RWPE2 (cell line): ENCODE measurements at regions not wholly inside any gene's neighbourhood (a gene's known extent, or its start where the extent isn't known, plus 50 kb on each side); places are given as distances from the start of the nearest gene placed in this dataset.

Source experiments
- ATAC-seq: fragments of 200-7000 bp; cut with Tn5 transposase; 3 replicates; pipeline ENCODE4 v1.9.1; 2021; ENCODE audit warnings: low read depth
- DNase-seq: peaks from one replicate; pipeline ENCODE4 v3.0.0-alpha.2; 2020; ENCODE audit warnings: low spot score
- H3K27ac ChIP-seq: fragments of 450-650 bp; 2 replicates; pipeline ENCODE4 v1.5.1; 2017; ENCODE audit warnings: mild to moderate bottlenecking; ENCODE audit not compliant: poor library complexity, severe bottlenecking
- H3K27me3 ChIP-seq: fragments of 250-450 bp; sonication (Bioruptor Pico); 2 replicates; pipeline ENCODE4 v1.5.1; 2021; ENCODE audit warnings: mild to moderate bottlenecking, moderate library complexity; ENCODE audit not compliant: insufficient read depth, poor library complexity, severe bottlenecking
- H3K36me3 ChIP-seq: fragments of 250-450 bp; sonication (Bioruptor Pico); 2 replicates; pipeline ENCODE4 v1.5.1; 2020; ENCODE audit warnings: low read depth, mild to moderate bottlenecking, moderate library complexity
- H3K4me1 ChIP-seq: fragments of 250-450 bp; sonication (Bioruptor Pico); 2 replicates; pipeline ENCODE4 v1.5.1; 2021; ENCODE audit warnings: mild to moderate bottlenecking, moderate library complexity; ENCODE audit not compliant: insufficient read depth, poor library complexity, severe bottlenecking
- H3K4me3 ChIP-seq: fragments of 250-450 bp; sonication (Bioruptor Pico); 2 replicates; pipeline ENCODE4 v1.5.1; 2021; ENCODE audit warnings: mild to moderate bottlenecking, moderate library complexity; ENCODE audit not compliant: severe bottlenecking
- H3K9me3 ChIP-seq: fragments of 250-450 bp; sonication (Bioruptor Pico); 2 replicates; pipeline ENCODE4 v1.5.1; 2021; ENCODE audit warnings: mild to moderate bottlenecking, moderate library complexity; ENCODE audit not compliant: severe bottlenecking
- TF ChIP-seq, protein P1 (sequence below): fragments of 450-650 bp; IDR thresholded peaks from one replicate; pipeline ENCODE4 v1.5.1; 2017; ENCODE audit warnings: mild to moderate bottlenecking, moderate library complexity; ENCODE audit not compliant: poor library complexity, severe bottlenecking

DNA sequence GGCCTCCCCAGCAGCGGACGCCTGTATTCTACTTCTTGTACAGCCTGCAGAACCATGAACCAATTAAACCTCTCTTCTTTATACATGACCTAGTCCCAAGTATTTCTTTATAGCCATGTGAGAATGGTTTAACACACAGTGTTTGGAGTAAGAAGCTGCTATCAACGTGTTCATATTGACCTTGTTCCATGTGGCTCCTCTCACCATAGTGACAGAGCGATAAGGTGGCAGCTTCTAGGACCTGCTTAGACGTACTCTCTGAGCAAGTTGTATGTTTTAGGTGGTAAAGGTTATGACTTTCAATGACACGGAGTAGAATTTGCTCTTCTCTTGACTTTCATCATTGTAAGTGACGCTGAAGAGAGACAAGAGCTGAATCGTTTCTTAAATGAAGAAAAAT is 157.7 kb upstream of the SLCO3A1 start:
- DNase-seq: no peak
- TF ChIP-seq, protein P1, sequence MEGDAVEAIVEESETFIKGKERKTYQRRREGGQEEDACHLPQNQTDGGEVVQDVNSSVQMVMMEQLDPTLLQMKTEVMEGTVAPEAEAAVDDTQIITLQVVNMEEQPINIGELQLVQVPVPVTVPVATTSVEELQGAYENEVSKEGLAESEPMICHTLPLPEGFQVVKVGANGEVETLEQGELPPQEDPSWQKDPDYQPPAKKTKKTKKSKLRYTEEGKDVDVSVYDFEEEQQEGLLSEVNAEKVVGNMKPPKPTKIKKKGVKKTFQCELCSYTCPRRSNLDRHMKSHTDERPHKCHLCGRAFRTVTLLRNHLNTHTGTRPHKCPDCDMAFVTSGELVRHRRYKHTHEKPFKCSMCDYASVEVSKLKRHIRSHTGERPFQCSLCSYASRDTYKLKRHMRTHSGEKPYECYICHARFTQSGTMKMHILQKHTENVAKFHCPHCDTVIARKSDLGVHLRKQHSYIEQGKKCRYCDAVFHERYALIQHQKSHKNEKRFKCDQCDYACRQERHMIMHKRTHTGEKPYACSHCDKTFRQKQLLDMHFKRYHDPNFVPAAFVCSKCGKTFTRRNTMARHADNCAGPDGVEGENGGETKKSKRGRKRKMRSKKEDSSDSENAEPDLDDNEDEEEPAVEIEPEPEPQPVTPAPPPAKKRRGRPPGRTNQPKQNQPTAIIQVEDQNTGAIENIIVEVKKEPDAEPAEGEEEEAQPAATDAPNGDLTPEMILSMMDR: no peak
- H3K9me3 ChIP-seq: no peaks in the 10 kb centered on the region
- ATAC-seq: no peak
- H3K4me1 ChIP-seq: no peaks in the 10 kb centered on the region
- no peaks in the 10 kb centered on the region for H3K36me3 ChIP-seq
- no peak overlapping the region for H3K4me3 ChIP-seq
- no peaks in the 10 kb centered on the region for H3K27me3 ChIP-seq
- H3K27ac ChIP-seq: no peak overlapping the region

DNA sequence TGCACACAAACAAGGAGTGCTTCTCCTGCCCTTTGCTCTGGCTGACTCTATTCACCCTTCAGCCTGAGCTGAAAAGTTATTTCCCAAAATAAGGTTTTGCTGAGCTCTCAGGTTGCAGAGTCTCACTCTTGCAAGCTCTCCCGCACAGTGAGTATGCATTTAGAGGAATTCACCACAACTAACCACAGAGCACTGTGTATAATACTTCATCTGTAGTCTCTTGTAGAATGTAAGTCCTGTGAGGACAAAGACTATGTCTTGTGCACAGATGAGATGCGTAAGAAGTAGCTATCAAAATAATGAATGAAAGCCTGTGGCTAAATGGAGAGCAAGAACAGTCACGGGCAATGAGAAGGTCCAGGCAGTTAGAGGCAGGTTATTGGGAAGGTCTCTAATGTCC is 156.5 kb upstream of the SLCO3A1 start:
- ATAC-seq: no peak
- H3K27ac ChIP-seq: no peak overlapping the region

DNA sequence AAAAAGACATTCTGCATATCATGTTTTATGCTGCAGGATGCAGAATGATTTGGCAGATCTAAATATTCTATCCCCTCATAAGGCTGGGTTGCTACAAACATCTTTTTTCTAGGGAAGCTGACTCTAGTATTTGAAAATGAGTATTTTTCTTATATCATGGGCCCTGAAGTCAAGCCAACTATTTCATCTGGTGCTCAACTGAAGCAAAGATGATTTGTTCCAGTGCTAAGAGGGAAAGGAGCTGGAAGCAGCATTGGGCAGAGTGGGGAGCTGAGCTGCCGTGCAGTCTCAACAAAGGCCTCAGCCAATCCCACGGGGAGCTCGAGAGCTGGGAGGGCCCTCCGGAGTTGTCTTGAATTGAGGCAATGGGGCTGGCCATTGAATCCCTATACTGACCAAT is 155.3 kb upstream of the SLCO3A1 start:
- H3K27ac ChIP-seq: no peak overlapping the region
- TF ChIP-seq, protein P1: no peak
- no peak for DNase-seq
- H3K36me3 ChIP-seq: no peaks in the 10 kb centered on the region
- no peaks in the 10 kb centered on the region for H3K4me1 ChIP-seq
- no peak overlapping the region for H3K4me3 ChIP-seq
- H3K27me3 ChIP-seq: no peaks in the 10 kb centered on the region
- no peak for ATAC-seq
- no peaks in the 10 kb centered on the region for H3K9me3 ChIP-seq

More for the DNA sequence above, 156.5 kb upstream of the SLCO3A1 start:
- Histone ChIP-seq H3K36me3 (no peaks in the 10 kb centered on the region), H3K9me3 (no peaks in the 10 kb centered on the region), H3K4me1 (no peaks in the 10 kb centered on the region), H3K4me3 (no peak overlapping the region), H3K27me3 (no peaks in the 10 kb centered on the region)
- no peak for DNase-seq
- TF ChIP-seq, protein P1: no peak

DNA sequence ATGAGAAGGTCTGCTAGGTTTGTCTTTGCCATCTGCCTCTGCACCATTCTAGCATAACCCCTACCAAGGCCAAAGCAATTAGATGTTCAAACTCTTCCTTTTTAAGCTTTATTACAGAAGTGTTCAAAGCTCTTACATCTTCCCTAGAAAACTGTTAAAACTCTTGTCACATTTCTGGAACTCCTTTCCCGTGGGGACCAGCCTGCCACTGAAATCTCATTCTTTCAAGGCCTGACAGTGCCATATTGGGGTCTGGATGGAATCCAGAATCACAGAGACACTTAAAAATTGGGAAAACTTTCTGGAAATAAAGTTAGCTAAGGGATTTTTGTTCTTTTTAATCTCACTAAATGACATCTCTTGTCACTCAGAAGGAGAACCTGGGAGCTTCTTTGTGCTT is 153.8 kb upstream of the SLCO3A1 start:
- no peak for ATAC-seq
- Histone ChIP-seq H3K4me1 (no peaks in the 10 kb centered on the region), H3K36me3 (no peaks in the 10 kb centered on the region), H3K9me3 (no peaks in the 10 kb centered on the region), H3K27me3 (no peaks in the 10 kb centered on the region), H3K4me3 (no peak overlapping the region), H3K27ac (no peak overlapping the region)
- DNase-seq: no peak
- TF ChIP-seq, protein P1: no peak

DNA sequence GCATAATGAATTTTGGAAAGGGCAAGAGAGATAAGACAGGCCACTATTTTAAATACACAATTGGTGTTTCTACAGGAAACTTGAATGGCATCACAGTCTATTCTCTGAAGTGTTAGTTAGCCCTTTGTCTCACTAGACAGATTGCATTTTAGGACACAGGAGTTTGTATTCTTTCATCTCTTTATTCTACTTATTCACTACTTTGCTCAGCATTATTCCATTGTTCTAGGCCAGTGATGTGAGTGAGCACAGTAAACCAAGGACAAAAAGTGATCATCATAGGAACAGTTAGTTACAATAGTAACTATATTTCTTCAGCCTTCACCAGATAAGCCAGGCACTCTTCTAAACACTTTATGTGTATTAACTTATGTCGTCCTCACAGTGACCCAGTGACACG is 150.2 kb upstream of the SLCO3A1 start:
- H3K36me3 ChIP-seq: no peaks in the 10 kb centered on the region
- ATAC-seq (no peak), DNase-seq (no peak)
- H3K27ac ChIP-seq: no peak overlapping the region
- H3K9me3 ChIP-seq: no peaks in the 10 kb centered on the region
- no peak overlapping the region for H3K4me3 ChIP-seq
- H3K4me1 ChIP-seq: no peaks in the 10 kb centered on the region
- H3K27me3 ChIP-seq: no peaks in the 10 kb centered on the region
- TF ChIP-seq, protein P1: no peak
